Loucy (cell line): ENCODE measurements at regions not wholly inside any gene's neighbourhood (a gene's known extent, or its start where the extent isn't known, plus 50 kb on each side); places are given as distances from the start of the nearest gene placed in this dataset.
"Not testable (repeated sequence)": the region's sequence is repeated elsewhere in the genome, so short reads cannot be mapped to it uniquely, and the experiment has no call there.

ENCODE experiments used
- H2AFZ ChIP-seq: fragments of 200-600 bp; sonication (generic); 2 replicates; pipeline ENCODE4 v1.6.0; 2016; ENCODE audit warnings: antibody characterized with exemption, mild to moderate bottlenecking, low read length, moderate library complexity
- H3F3A ChIP-seq: fragments of 200-600 bp; 2 replicates; pipeline ENCODE4 v1.6.0; 2016; ENCODE audit warnings: antibody characterized with exemption, low read depth, mild to moderate bottlenecking
- H3K27me3 ChIP-seq: fragments of 200-600 bp; sonication (generic); 2 replicates; pipeline ENCODE4 v1.6.1; 2014; ENCODE audit warnings: low read length, mild to moderate bottlenecking; ENCODE audit not compliant: insufficient read depth, poor library complexity, severe bottlenecking
- H3K36me3 ChIP-seq: fragments of 200-600 bp; sonication (generic); 2 replicates; pipeline ENCODE4 v1.6.1; 2016; ENCODE audit warnings: low read length; ENCODE audit not compliant: insufficient read depth
- H3K4me1 ChIP-seq: fragments of 200-600 bp; sonication (generic); 2 replicates; pipeline ENCODE4 v1.5.1; 2014; ENCODE audit warnings: low read length, mild to moderate bottlenecking; ENCODE audit not compliant: insufficient read depth, poor library complexity, severe bottlenecking
- H3K4me2 ChIP-seq: fragments of 200-600 bp; sonication (generic); 2 replicates; pipeline ENCODE4 v1.6.0; 2014; ENCODE audit warnings: antibody characterized with exemption, low read length, low read depth, mild to moderate bottlenecking; ENCODE audit not compliant: poor library complexity, severe bottlenecking
- H3K4me3 ChIP-seq: fragments of 200-600 bp; sonication (generic); 2 replicates; pipeline ENCODE4 v1.5.1; 2014; ENCODE audit warnings: low read length, mild to moderate bottlenecking, mixed read lengths; ENCODE audit not compliant: poor library complexity, severe bottlenecking
- H3K79me2 ChIP-seq: fragments of 200-600 bp; sonication (generic); 2 replicates; pipeline ENCODE4 v1.6.1; 2014; ENCODE audit warnings: low read length; ENCODE audit not compliant: insufficient read depth
- H3K9ac ChIP-seq: fragments of 200-600 bp; sonication (generic); 2 replicates; pipeline ENCODE4 v1.6.0; 2014; ENCODE audit warnings: mild to moderate bottlenecking, low read depth, low read length, moderate library complexity; ENCODE audit not compliant: poor library complexity, severe bottlenecking
- H3K9me2 ChIP-seq: fragments of 200-600 bp; sonication (generic); replicated peaks from 2 replicates; pipeline ENCODE4 v1.6.1; 2016; ENCODE audit warnings: low read depth, low read length, mixed read lengths
- H3K9me3 ChIP-seq: fragments of 200-600 bp; sonication (generic); 2 replicates; pipeline ENCODE4 v1.6.1; 2014; ENCODE audit warnings: mild to moderate bottlenecking, antibody characterized with exemption, low read length, low read depth; ENCODE audit not compliant: insufficient read depth
- H4K20me1 ChIP-seq: fragments of 200-600 bp; sonication (generic); 2 replicates; pipeline ENCODE4 v1.6.0; 2014; ENCODE audit warnings: antibody characterized with exemption, low read length, mild to moderate bottlenecking; ENCODE audit not compliant: insufficient read depth, poor library complexity, severe bottlenecking
- CTCF ChIP-seq: fragments of 200-600 bp; sonication (generic); conservative IDR thresholded peaks from 2 replicates; pipeline ENCODE4 v1.5.1; 2014; ENCODE audit warnings: mild to moderate bottlenecking, antibody characterized with exemption, low read length
- EZH2phosphoT487 ChIP-seq: fragments of 200-600 bp; IDR thresholded peaks from 2 replicates; pipeline ENCODE4 v1.6.1; 2018; ENCODE audit warnings: antibody characterized with exemption, mild to moderate bottlenecking, moderate library complexity, borderline replicate concordance

GRCh38 chr16:66026211-66026610, 340.3 kb upstream of the CDH5 start:
- Histone ChIP-seq H3K79me2 (no peaks in the 10 kb centered on the region), H3K4me1 (no peaks in the 10 kb centered on the region), H3K9ac (no peak overlapping the region), H3K27me3 (no peaks in the 10 kb centered on the region), H3K9me2 (no peaks in the 10 kb centered on the region), H4K20me1 (no peaks in the 10 kb centered on the region), H3F3A (no peaks in the 10 kb centered on the region), H2AFZ (no peak overlapping the region), H3K4me2 (no peak overlapping the region), H3K9me3 (peaks cover 11% of the 10 kb centered on the region; the same call in 1 of the 2 replicates), H3K4me3 (no peak overlapping the region), H3K36me3 (no peaks in the 10 kb centered on the region)
- TF ChIP-seq EZH2phosphoT487 (no peak), CTCF (no peak; the same call in 1 of the 2 replicates)

- no peak overlapping the region for H3K4me2 ChIP-seq
- no peak overlapping the region for H3K9ac ChIP-seq
- H3K36me3 ChIP-seq, result no peaks in the 10 kb centered on the region
- no peak overlapping the region for H2AFZ ChIP-seq
- H3K79me2 ChIP-seq, result no peaks in the 10 kb centered on the region
- H3K4me1 ChIP-seq, result no peaks in the 10 kb centered on the region
- H3K4me3 ChIP-seq, result no peak overlapping the region
- no peaks in the 10 kb centered on the region for H3K27me3 ChIP-seq
- H3K9me3 ChIP-seq, result peaks cover 11% of the 10 kb centered on the region; the same call in 1 of the 2 replicates
- TF ChIP-seq CTCF (no peak), EZH2phosphoT487 (no peak)
- no peaks in the 10 kb centered on the region for H3K9me2 ChIP-seq
- no peaks in the 10 kb centered on the region for H3F3A ChIP-seq
- no peaks in the 10 kb centered on the region for H4K20me1 ChIP-seq
Measured at GRCh38 chr16:66025751-66026150, 340.7 kb upstream of the CDH5 start.

- peaks cover 11% of the 10 kb centered on the region; the same call in 1 of the 2 replicates for H3K9me3 ChIP-seq
- not testable (repeated sequence) for H2AFZ ChIP-seq, H3K4me1 ChIP-seq, H3K79me2 ChIP-seq, H4K20me1 ChIP-seq, H3K27me3 ChIP-seq, H3K9me2 ChIP-seq, H3K4me3 ChIP-seq, H3K36me3 ChIP-seq, H3K4me2 ChIP-seq, H3F3A ChIP-seq, H3K9ac ChIP-seq
Measured at GRCh38 chr16:66024567-66024966, 341.9 kb upstream of the CDH5 start.

- H3K9ac ChIP-seq, result no peak overlapping the region
- H3K9me3 ChIP-seq, result peaks cover 11% of the 10 kb centered on the region; the same call in 1 of the 2 replicates
- H4K20me1 ChIP-seq, result no peaks in the 10 kb centered on the region
- H3K79me2 ChIP-seq, result no peaks in the 10 kb centered on the region
- H3K9me2 ChIP-seq, result no peaks in the 10 kb centered on the region
- TF ChIP-seq EZH2phosphoT487 (no peak), CTCF (no peak)
- no peak overlapping the region for H3K4me2 ChIP-seq
- H3K27me3 ChIP-seq, result no peaks in the 10 kb centered on the region
- H3K36me3 ChIP-seq, result no peaks in the 10 kb centered on the region
- H3K4me1 ChIP-seq, result no peaks in the 10 kb centered on the region
- H3K4me3 ChIP-seq, result no peak overlapping the region
- no peak overlapping the region for H2AFZ ChIP-seq
- H3F3A ChIP-seq, result no peaks in the 10 kb centered on the region
Measured at GRCh38 chr16:66023481-66023880, 343.0 kb upstream of the CDH5 start.
